Embryonic facial prominence (tissue), 1 donor: ENCODE measurements at regions not wholly inside any gene's neighbourhood (a gene's known extent, or its start where the extent isn't known, plus 50 kb on each side); places are given as distances from the start of the nearest gene placed in this dataset.
"Not testable (repeated sequence)": the region's sequence is repeated elsewhere in the genome, so short reads cannot be mapped to it uniquely, and the experiment has no call there.

ENCODE experiments used
- DNase-seq: peaks from one replicate; pipeline ENCODE4 v3.0.0-alpha.2; 2016; ENCODE audit errors: extremely low spot score

- DNase-seq, result no peak
Observed at GRCh38 chr1:182229451-182229850, 162.1 kb downstream of the GLUL start.

- peak; percentile 15 for DNase-seq
Observed at GRCh38 chr1:182227864-182228547, 163.6 kb downstream of the GLUL start.

- DNase-seq, result no peak
Observed at GRCh38 chr1:182226618-182227017, 165.0 kb downstream of the GLUL start.

DNA sequence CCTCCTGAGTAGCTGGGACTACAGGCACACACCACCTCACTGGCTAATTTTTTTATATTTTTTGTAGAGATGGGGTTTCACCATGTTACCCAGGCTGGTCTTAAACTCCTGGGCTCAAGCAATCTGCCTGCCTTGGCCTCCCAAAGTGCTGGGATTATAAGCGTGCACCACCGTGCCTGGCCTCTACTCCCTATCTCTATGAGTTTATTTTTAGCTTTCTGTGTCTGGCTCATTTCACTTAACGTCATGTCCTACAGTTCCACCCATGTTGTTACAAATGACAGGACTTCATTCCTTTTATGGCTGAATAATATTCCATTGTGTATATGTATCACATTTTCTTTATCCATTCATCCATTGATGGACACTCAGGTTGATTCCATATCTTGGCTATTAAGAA lies 164.2 kb upstream of the ZNF648 start:
- DNase-seq, result not testable (repeated sequence)

DNA sequence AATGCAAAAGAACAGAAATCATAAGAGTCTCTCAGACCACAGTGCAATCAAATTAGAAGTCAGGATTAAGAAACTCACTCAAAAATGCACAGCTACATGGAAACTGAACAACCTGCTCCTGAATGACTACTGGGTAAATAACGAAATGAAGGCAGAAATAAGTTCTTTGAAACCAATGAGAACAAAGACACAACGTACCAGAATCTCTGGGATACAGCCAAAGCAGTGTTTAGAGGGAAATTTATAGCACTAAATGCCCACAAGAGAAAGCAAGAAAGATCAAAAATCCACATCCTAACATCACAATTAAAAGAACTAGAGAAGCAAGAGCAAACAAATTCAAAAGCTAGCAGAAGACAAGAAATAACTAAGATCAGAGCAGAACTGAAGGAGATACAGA lies 160.5 kb upstream of the ZNF648 start:
- not testable (repeated sequence) for DNase-seq

- DNase-seq, result not testable (repeated sequence)
Observed at GRCh38 chr1:182221367-182221766, 159.9 kb upstream of the ZNF648 start.

- DNase-seq, result no peak
Observed at GRCh38 chr1:182217967-182218366, 156.5 kb upstream of the ZNF648 start.

GRCh38 chr1:182217071-182217470 lies 155.6 kb upstream of the ZNF648 start:
- no peak for DNase-seq

- no peak for DNase-seq
Observed at GRCh38 chr1:182215764-182216163, 154.3 kb upstream of the ZNF648 start.

DNA sequence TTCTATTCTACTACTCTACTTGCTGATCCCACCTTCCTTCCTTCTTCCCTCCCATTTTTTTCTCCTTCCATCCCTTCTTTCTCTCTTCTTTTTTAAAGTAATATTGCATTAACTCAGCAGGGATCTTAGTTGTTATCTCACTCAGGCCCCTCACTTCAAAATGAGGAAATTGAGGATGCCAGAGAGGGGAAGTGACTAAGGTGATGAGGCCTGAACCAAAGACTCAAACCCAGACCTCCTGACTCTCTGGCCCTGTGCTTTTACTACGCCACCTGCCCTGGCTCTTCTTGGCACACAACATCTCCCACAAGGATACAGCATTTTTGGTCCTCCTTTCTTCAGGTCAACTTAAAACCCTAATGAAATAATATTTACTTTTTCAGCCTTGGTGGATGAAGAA lies 151.7 kb upstream of the ZNF648 start:
- no peak for DNase-seq

GRCh38 chr1:182211386-182211785 lies 149.9 kb upstream of the ZNF648 start:
- no peak for DNase-seq

- DNase-seq, result no peak
Observed at GRCh38 chr1:182210417-182210816, 148.9 kb upstream of the ZNF648 start.

DNA sequence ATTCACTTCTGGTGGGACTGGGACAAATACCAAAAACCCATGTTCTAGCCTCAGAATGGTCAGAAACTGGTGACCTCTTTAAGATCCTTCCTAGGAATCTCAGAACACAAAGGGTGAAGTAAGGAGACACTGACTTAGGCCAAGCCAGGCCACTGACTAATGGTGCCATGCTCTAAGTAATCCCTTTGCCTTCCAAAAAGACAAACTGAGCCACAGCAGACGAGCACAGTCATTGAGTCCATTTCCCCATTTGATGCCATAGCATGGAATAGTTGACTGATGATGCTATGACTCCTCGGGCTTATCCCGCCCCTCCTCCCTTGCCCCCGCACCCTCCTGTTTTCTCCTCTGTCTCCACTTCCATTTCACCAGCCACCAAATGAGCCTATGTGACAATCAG lies 145.8 kb upstream of the ZNF648 start:
- no peak for DNase-seq

DNA sequence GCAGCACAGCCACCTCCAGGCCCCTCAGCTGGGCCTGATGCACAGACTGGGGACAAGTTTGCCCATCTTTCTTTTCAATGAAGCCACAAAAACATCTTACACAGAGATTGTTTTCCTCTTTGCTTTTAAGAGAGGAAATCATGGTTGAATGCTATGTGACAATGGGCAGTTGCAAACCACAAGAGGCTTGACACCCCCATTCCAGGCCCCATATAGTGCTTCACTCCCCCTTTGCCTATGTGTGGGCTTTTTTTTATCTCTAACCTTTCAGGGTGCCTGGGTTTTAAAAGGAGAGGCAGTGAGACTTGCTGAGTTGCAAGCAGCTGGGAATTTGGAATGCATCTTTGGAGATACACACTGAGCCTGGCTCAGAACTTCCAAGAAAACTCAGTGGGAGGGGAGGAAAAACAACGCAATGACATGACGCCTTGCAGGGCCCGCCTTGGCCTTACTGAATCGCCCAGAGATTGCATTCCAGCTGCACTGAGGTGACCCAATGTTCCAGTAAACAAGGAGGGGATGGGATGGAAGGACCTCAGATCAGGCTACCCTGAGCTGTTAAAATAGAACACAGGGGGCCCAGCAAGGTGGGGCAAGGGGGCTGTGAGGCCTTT lies 145.2 kb upstream of the ZNF648 start:
- DNase-seq, result no peak

DNA sequence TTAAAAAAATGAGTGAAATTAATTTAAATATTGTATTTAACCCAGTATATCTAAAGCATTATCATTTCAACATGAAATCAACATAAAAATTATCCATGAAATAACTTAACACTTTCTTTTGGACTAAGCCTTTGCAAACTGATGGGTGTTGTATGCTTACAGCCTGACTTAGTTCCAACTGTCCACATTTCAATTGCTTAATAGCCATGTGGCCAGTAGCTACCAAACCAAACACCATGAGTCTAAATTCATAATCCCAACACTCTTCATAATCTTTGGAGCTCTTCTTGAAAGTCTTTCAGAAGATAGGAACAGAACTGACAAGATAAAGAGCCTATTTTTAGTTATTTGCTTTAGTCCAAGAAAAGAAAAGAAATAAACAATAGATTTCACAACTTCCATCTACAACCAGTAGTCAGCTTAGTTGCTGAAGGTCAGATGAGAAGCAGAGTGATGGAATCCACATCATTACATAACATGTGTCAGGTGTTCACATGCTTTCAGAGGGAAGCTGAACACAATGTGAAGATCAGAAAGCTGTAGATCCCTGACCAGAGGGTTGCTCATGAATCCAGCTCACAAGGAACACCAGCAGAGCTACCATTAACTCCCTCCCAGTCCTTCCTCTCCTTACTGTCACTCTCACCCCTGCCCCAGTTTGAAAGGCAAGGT lies 144.0 kb upstream of the ZNF648 start:
- DNase-seq, result no peak

- no peak for DNase-seq
Observed at GRCh38 chr1:182203191-182203875, 141.8 kb upstream of the ZNF648 start.

DNA sequence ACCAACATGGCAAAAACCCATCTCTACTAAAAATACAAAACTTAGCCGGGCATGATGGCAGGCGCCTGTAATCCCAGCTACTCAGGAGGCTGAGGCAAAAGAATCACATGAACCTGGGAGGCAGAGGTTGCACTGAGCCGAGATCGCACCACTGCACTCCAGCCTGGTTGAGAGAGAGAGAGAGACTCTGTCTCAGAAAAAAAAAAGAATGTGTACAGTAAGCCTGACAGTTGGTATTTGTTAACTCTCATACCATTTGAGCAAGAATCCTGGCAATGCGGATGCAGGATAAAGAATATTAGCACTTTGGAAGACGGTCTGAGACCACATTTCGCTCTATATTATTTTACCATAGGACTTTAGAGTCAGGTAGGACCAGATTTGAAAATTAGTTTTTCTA lies 140.0 kb upstream of the ZNF648 start:
- DNase-seq, result not testable (repeated sequence)

- no peak for DNase-seq
Observed at GRCh38 chr1:182200025-182200812, 138.7 kb upstream of the ZNF648 start.

DNA sequence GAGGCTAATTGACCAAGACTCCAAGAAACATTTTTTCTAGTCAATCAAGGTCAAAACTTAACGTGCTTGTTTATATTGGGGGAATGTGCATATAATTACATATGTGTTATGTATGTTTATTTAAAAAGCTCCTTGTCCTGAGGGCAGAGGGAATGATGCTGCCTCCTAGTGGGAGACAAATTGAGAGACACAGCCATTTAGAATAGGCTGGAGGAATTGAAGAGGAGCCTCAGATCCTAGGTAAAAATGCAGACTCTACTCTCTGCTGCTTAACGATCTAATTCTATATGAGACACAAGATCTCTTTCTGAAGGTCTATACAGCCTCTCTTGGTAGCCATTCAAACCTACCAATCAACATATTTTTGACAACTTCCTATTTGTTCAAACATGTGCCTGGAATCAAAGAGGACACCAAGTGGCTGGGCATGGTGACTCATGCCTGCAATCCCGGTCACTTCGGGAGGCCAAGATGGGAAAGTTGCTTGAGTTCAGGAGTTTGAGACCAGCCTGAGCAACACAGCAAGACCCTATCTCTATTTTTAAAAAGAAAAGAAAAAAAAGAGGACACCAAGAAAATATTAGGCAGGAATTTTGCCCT lies 136.6 kb upstream of the ZNF648 start:
- DNase-seq, result no peak

GRCh38 chr1:182196897-182197870 lies 135.7 kb upstream of the ZNF648 start:
- DNase-seq, result no peak
